ENCODE measurements at regions not wholly inside any gene's neighbourhood (a gene's known extent, or its start where the extent isn't known, plus 50 kb on each side); places are given as distances from the start of the nearest gene placed in this dataset.

- no peak overlapping the region for H3K9ac ChIP-seq (ENCODE audit: control insufficient read depth, insufficient read depth, low read length)
- DNase-seq (ENCODE audit: low read depth, low spot score): no peak
- H3K27me3 ChIP-seq (replicated peaks in 1 of 2; ENCODE audit: control insufficient read depth in 2 of 2, insufficient read depth in 2 of 2, low read length in 1 of 2): no peaks in the 10 kb centered on the region
- in situ Hi-C loops (cut with MboI) (no loop called here), intact Hi-C loops (cut with micrococcal nuclease; ENCODE audit: unreplicated experiment) (no loop called here)
- FAIRE-seq: no peak
- BruUV-seq (replicated peaks): no TSS peak
- WGBS (ENCODE audit: insufficient coverage, insufficient replicate concordance, low lambda C conversion rate, missing lambda C conversion rate): 3% methylated on average over 2 of the region's 2 CpGs
- no peak overlapping the region for H2AFZ ChIP-seq (ENCODE audit: control insufficient read depth, low read depth, low read length)
- no peak overlapping the region for H3K4me2 ChIP-seq (ENCODE audit: control insufficient read depth, insufficient read depth)
- peak; percentile 78 for ATAC-seq
- no peaks in the 10 kb centered on the region for H3K79me2 ChIP-seq (ENCODE audit: control insufficient read depth, insufficient read depth, low read length)
- SMC1A ChIA-PET (ENCODE audit: uncharacterized antibody, unreplicated experiment): interaction anchor here (1.0 to 1.2 kb wide), 2 partner anchors 16 to 175 kb away, joined by 3 read pairs; no protein-coding TSS in a partner anchor
- POLR2A ChIA-PET: no interaction called here
- RAD21 ChIA-PET (ENCODE audit: unreplicated experiment): interaction anchor here (1.5 kb wide), 1 partner anchor 14 kb away, joined by 4 read pairs; no protein-coding TSS in a partner anchor
- H3K36me3 ChIP-seq (ENCODE audit: control insufficient read depth in 2 of 2, insufficient read depth in 2 of 2, low read length in 1 of 2): no peaks in the 10 kb centered on the region
- H3K4me1 ChIP-seq (ENCODE audit: control insufficient read depth, insufficient read depth, low read length): no peaks in the 10 kb centered on the region
- H3K4me3 ChIP-seq: no peak overlapping the region
- H3K27ac ChIP-seq (ENCODE audit: control insufficient read depth, insufficient read depth): no peak overlapping the region
- no peaks in the 10 kb centered on the region for H3K9me3 ChIP-seq (replicated peaks; ENCODE audit: control insufficient read depth, insufficient read depth, low read length)
- no peaks in the 10 kb centered on the region for H4K20me1 ChIP-seq (ENCODE audit: control insufficient read depth, insufficient read depth)
- CTCF ChIA-PET: interaction anchor here (0.7 to 1.2 kb wide), 4 partner anchors 8 to 221 kb away, joined by 3 to 5 read pairs (median 4); no protein-coding TSS in a partner anchor
- TF ChIP-seq DPF2 (IDR thresholded peaks at IDR 0.05) (0 out of 2 replicates have a peak, but pooled peaks have one; percentile 25), PKNOX1 (IDR thresholded peaks at IDR 0.05) (0 out of 2 replicates have a peak, but pooled peaks have one; percentile 34), ATF2 (IDR thresholded peaks at IDR 0.05; ENCODE audit: low read length) (no peak), ATF7 (IDR thresholded peaks at IDR 0.05; ENCODE audit: low read depth) (0 out of 2 replicates have a peak, but pooled peaks have one; percentile 26), CHD4 (IDR thresholded peaks at IDR 0.05) (no peak), MTA2 (IDR thresholded peaks at IDR 0.05; ENCODE audit: low read depth) (peak; percentile 43; the same call in 1 of the 2 replicates), EP300 (IDR thresholded peaks at IDR 0.05; ENCODE audit: borderline replicate concordance in 1 of 2, control insufficient read depth in 1 of 2, low read depth in 2 of 2, low read length in 2 of 2) (peak in 1 of 2 experiments; percentile 31; a peak in 1 of 4 replicates), RELB (IDR thresholded peaks at IDR 0.05; ENCODE audit: low read depth) (peak; percentile 54; the same call in 1 of the 2 replicates), IKZF1 (conservative IDR thresholded peaks at IDR 0.05) (peak; percentile 73), POU2F2 (IDR thresholded peaks at IDR 0.05; ENCODE audit: borderline replicate concordance, low read depth, low read length) (no peak), CBX5 (IDR thresholded peaks at IDR 0.05; ENCODE audit: low read depth) (no peak), IKZF2 (IDR thresholded peaks at IDR 0.05) (peak; percentile 74 to 78), MYC (IDR thresholded peaks at IDR 0.05; ENCODE audit: insufficient read depth, insufficient read length, insufficient replicate concordance, low read length, severe bottlenecking) (no peak), YBX1 (IDR thresholded peaks at IDR 0.05) (no peak), SREBF1 (IDR thresholded peaks at IDR 0.05; ENCODE audit: low read length) (no peak), SP1 (IDR thresholded peaks at IDR 0.05; ENCODE audit: low read depth, low read length) (no peak), E2F4 (IDR thresholded peaks at IDR 0.05; ENCODE audit: low read depth, low read length) (no peak)
Measured at GRCh38 chr18:27378431-27379095, 193.5 kb upstream of the CHST9 start.

Data from GM12878 (cell line).